ENCODE measurements at regions not wholly inside any gene's neighbourhood (a gene's known extent, or its start where the extent isn't known, plus 50 kb on each side); places are given as distances from the start of the nearest gene placed in this dataset.

DNA sequence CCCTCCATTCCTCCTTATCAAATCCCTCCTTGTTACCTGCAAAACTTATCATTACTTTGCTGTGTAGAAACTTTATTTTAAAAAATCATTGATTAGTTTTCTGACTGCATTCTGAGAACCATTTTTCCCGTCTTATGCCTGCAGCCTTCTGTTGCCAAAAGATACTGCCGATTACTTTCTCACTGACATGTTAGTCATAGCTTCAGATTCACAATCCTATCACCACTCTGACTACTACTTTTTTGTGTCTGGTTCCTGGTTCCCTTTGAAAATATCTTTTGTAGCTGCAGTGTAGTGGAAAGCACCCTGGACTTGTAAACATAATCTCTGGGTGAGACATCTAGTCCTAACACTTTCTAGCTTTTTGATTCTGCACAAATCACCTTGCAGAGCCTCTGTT lies 71.7 kb downstream of the NR2F1 start:
- BruUV-seq (replicated peaks): no TSS peak
- ATAC-seq: no peak

DNA sequence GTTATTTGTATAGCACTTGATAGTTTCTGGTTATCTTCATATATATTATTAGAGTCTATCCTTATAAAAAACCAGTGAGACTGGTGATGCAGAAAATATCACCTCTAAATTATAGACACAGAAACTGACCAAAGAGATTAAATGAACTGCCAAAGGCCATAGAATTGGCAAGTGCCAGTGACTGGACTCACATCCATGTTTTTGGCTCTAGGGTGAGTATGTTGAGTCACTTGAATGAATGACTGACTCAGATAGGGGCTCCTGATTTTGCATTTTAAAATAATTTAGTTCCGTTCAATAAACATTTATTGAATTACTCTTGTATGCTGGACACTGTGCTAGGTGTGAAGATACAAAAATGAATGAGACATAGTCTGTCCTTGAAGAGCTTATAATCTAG lies 70.7 kb downstream of the NR2F1 start:
- Histone ChIP-seq H3K27ac (ENCODE audit: low read length) (no peak overlapping the region), H3K4me3 (ENCODE audit: low read length) (no peak overlapping the region), H3K36me3 (ENCODE audit: low read depth, low read length) (no peaks in the 10 kb centered on the region), H3F3A (ENCODE audit: low read length, unreplicated experiment) (no peaks in the 10 kb centered on the region), H3K79me2 (ENCODE audit: low read length) (no peaks in the 10 kb centered on the region), H2AFZ (ENCODE audit: low read length) (no peak overlapping the region), H3K9me2 (replicated peaks; ENCODE audit: low read length) (no peaks in the 10 kb centered on the region), H3K9ac (ENCODE audit: low read length) (no peak overlapping the region), H4K20me1 (ENCODE audit: low read length) (no peaks in the 10 kb centered on the region), H3K27me3 (ENCODE audit: low read length) (no peaks in the 10 kb centered on the region), H3K4me2 (ENCODE audit: low read length) (no peak overlapping the region), H3K9me3 (ENCODE audit: low read length) (no peaks in the 10 kb centered on the region), H3K4me1 (ENCODE audit: insufficient read depth, low read length) (no peaks in the 10 kb centered on the region)
- peak; percentile 12 for DNase-seq
- no TSS peak for BruUV-seq (replicated peaks)
- CTCF ChIA-PET: no interaction called here
- intact Hi-C loops (cut with micrococcal nuclease): no loop called here
- POLR2A ChIA-PET (ENCODE audit: unreplicated experiment): no interaction called here
- no peak for ATAC-seq
- TF ChIP-seq EZH2phosphoT487 (IDR thresholded peaks at IDR 0.05; ENCODE audit: borderline replicate concordance, low read length) (no peak), EZH2 (IDR thresholded peaks at IDR 0.05; ENCODE audit: low read length, unreplicated experiment) (no peak)
- TF ChIP-seq, protein P1, sequence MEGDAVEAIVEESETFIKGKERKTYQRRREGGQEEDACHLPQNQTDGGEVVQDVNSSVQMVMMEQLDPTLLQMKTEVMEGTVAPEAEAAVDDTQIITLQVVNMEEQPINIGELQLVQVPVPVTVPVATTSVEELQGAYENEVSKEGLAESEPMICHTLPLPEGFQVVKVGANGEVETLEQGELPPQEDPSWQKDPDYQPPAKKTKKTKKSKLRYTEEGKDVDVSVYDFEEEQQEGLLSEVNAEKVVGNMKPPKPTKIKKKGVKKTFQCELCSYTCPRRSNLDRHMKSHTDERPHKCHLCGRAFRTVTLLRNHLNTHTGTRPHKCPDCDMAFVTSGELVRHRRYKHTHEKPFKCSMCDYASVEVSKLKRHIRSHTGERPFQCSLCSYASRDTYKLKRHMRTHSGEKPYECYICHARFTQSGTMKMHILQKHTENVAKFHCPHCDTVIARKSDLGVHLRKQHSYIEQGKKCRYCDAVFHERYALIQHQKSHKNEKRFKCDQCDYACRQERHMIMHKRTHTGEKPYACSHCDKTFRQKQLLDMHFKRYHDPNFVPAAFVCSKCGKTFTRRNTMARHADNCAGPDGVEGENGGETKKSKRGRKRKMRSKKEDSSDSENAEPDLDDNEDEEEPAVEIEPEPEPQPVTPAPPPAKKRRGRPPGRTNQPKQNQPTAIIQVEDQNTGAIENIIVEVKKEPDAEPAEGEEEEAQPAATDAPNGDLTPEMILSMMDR (conservative IDR thresholded peaks at IDR 0.05; ENCODE audit: low read depth, low read length): no peak

More for the DNA sequence above, 71.7 kb downstream of the NR2F1 start:
- ChIA-PET POLR2A (ENCODE audit: unreplicated experiment) (no interaction called here), CTCF (no interaction called here)
- Histone ChIP-seq H3K9me2 (replicated peaks; ENCODE audit: low read length) (no peaks in the 10 kb centered on the region), H3K36me3 (ENCODE audit: low read depth, low read length) (no peaks in the 10 kb centered on the region), H3K4me3 (ENCODE audit: low read length) (no peak overlapping the region), H3K9ac (ENCODE audit: low read length) (no peak overlapping the region), H3K4me1 (ENCODE audit: insufficient read depth, low read length) (no peaks in the 10 kb centered on the region), H2AFZ (ENCODE audit: low read length) (no peak overlapping the region), H3K79me2 (ENCODE audit: low read length) (no peaks in the 10 kb centered on the region), H3K27ac (ENCODE audit: low read length) (no peak overlapping the region), H4K20me1 (ENCODE audit: low read length) (no peaks in the 10 kb centered on the region), H3K9me3 (ENCODE audit: low read length) (no peaks in the 10 kb centered on the region), H3F3A (ENCODE audit: low read length, unreplicated experiment) (no peaks in the 10 kb centered on the region), H3K4me2 (ENCODE audit: low read length) (no peak overlapping the region), H3K27me3 (ENCODE audit: low read length) (no peaks in the 10 kb centered on the region)
- intact Hi-C loops (cut with micrococcal nuclease): no loop called here
- DNase-seq: no peak
- TF ChIP-seq EZH2 (IDR thresholded peaks at IDR 0.05; ENCODE audit: low read length, unreplicated experiment): no peak
- no peak for TF ChIP-seq EZH2phosphoT487 (IDR thresholded peaks at IDR 0.05; ENCODE audit: borderline replicate concordance, low read length)
- TF ChIP-seq, protein P1 (conservative IDR thresholded peaks at IDR 0.05; ENCODE audit: low read depth, low read length): no peak

DNA sequence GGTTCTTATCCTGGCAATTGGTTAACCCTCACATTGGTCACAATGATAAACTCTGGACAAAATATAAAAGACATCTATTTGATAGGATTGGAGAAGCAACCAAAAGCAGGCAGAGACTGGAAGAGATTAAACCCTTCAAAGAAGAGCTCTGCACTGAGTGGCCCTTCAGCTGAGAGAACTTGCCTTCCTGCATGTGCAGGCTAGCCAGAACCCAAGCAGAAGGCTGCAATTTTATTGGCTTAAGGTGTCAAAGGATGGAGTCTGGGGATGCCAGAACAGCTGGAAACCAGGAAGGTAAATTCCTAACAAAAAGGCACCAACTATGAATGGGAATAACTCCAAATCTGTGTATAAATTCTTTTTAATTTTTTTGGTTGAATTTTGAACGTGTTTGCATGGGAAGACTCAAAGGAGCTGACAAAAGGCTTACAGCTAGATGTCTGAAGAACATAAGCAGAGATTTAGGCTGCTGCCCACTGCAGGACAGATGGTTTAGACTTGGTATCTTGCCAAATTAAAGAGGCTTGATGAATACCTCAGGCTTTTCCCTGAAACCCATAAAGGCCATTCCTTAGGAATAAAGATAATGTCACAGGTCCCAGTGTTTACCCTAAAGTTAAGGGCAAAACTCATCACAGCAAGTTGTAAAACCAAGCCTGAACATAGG lies 66.3 kb downstream of the NR2F1 start:
- intact Hi-C loops (cut with micrococcal nuclease): no loop called here
- TF ChIP-seq, protein P1 (conservative IDR thresholded peaks at IDR 0.05; ENCODE audit: low read depth, low read length): no peak
- no peak for TF ChIP-seq EZH2phosphoT487 (IDR thresholded peaks at IDR 0.05; ENCODE audit: borderline replicate concordance, low read length)
- TF ChIP-seq EZH2 (IDR thresholded peaks at IDR 0.05; ENCODE audit: low read length, unreplicated experiment): no peak
- no peaks in the 10 kb centered on the region for H3K9me2 ChIP-seq (replicated peaks; ENCODE audit: low read length)
- no peak overlapping the region for H3K9ac ChIP-seq (ENCODE audit: low read length)
- H2AFZ ChIP-seq (ENCODE audit: low read length): no peak overlapping the region
- H3F3A ChIP-seq (ENCODE audit: low read length, unreplicated experiment): no peaks in the 10 kb centered on the region
- H3K27ac ChIP-seq (ENCODE audit: low read length): no peak overlapping the region
- no peak overlapping the region for H3K4me2 ChIP-seq (ENCODE audit: low read length)
- BruUV-seq (replicated peaks): no TSS peak
- H4K20me1 ChIP-seq (ENCODE audit: low read length): no peaks in the 10 kb centered on the region
- no peaks in the 10 kb centered on the region for H3K36me3 ChIP-seq (ENCODE audit: low read depth, low read length)
- no peaks in the 10 kb centered on the region for H3K79me2 ChIP-seq (ENCODE audit: low read length)
- no peaks in the 10 kb centered on the region for H3K9me3 ChIP-seq (ENCODE audit: low read length)
- no peak for ATAC-seq
- H3K4me1 ChIP-seq (ENCODE audit: insufficient read depth, low read length): no peaks in the 10 kb centered on the region
- H3K27me3 ChIP-seq (ENCODE audit: low read length): no peaks in the 10 kb centered on the region
- no peak overlapping the region for H3K4me3 ChIP-seq (ENCODE audit: low read length)
- POLR2A ChIA-PET (ENCODE audit: unreplicated experiment): no interaction called here
- no peak for DNase-seq
- CTCF ChIA-PET: no interaction called here

Measured in PC-3 (cell line).